Hepatocyte (in vitro differentiated cells): ENCODE measurements at regions not wholly inside any gene's neighbourhood (a gene's known extent, or its start where the extent isn't known, plus 50 kb on each side); places are given as distances from the start of the nearest gene placed in this dataset.
"Not testable (repeated sequence)": the region's sequence is repeated elsewhere in the genome, so short reads cannot be mapped to it uniquely, and the experiment has no call there.

Source experiments
- DNase-seq: peaks from one replicate; pipeline ENCODE4 v3.0.0-alpha.2; 2016; ENCODE audit warnings: low spot score
- H2AFZ ChIP-seq: fragments of 200-600 bp; sonication (generic); 2 replicates; pipeline ENCODE4 v1.6.0; 2016; ENCODE audit warnings: antibody characterized with exemption, mild to moderate bottlenecking
- H3K27ac ChIP-seq: fragments of 200-600 bp; sonication (generic); 2 replicates; pipeline ENCODE4 v1.5.1; 2016; ENCODE audit warnings: mild to moderate bottlenecking
- H3K27me3 ChIP-seq: fragments of 200-600 bp; sonication (generic); 2 replicates; pipeline ENCODE4 v1.6.1; 2016
- H3K36me3 ChIP-seq: fragments of 200-600 bp; sonication (generic); replicated peaks from 2 replicates; pipeline ENCODE4 v1.5.1; 2016; ENCODE audit warnings: low read depth; ENCODE audit not compliant: insufficient read depth
- H3K4me1 ChIP-seq: fragments of 200-600 bp; sonication (generic); 2 replicates; pipeline ENCODE4 v1.5.1; 2016; ENCODE audit warnings: mild to moderate bottlenecking, moderate library complexity; ENCODE audit not compliant: insufficient read depth
- H3K4me2 ChIP-seq: fragments of 200-600 bp; sonication (generic); 2 replicates; pipeline ENCODE4 v1.6.0; 2016
- H3K4me3 ChIP-seq: fragments of 200-600 bp; sonication (generic); 2 replicates; pipeline ENCODE4 v1.5.1; 2016; ENCODE audit warnings: mild to moderate bottlenecking
- H3K79me2 ChIP-seq: fragments of 200-600 bp; sonication (generic); 2 replicates; pipeline ENCODE4 v1.6.0; 2017; ENCODE audit warnings: mild to moderate bottlenecking
- H3K9me2 ChIP-seq: fragments of 200-600 bp; sonication (generic); replicated peaks from 2 replicates; pipeline ENCODE4 v1.6.0; 2017; ENCODE audit warnings: mild to moderate bottlenecking; ENCODE audit not compliant: insufficient read depth
- H3K9me3 ChIP-seq: fragments of 200-600 bp; sonication (generic); 2 replicates; pipeline ENCODE4 v1.5.1; 2016; ENCODE audit warnings: low read depth, mild to moderate bottlenecking
- H4K20me1 ChIP-seq: fragments of 200-600 bp; sonication (generic); 2 replicates; pipeline ENCODE4 v1.6.0; 2016; ENCODE audit warnings: mild to moderate bottlenecking; ENCODE audit not compliant: insufficient read depth, poor library complexity, severe bottlenecking
- EZH2 ChIP-seq: fragments of 200-600 bp; sonication (generic); IDR thresholded peaks from 2 replicates; pipeline ENCODE4 v1.6.1; 2016; ENCODE audit warnings: antibody characterized with exemption, mild to moderate bottlenecking, borderline replicate concordance
- EZH2phosphoT487 ChIP-seq: fragments of 200-600 bp; sonication (generic); IDR thresholded peaks from one replicate; pipeline ENCODE4 v1.6.1; 2018; ENCODE audit warnings: antibody characterized with exemption, mild to moderate bottlenecking, low read depth, moderate library complexity; ENCODE audit not compliant: unreplicated experiment, severe bottlenecking
- WGBS: methylation state at CpG from one replicate; pipeline ENCODE4 v1.1.6; 2016; ENCODE audit warnings: low lambda C conversion rate; ENCODE audit errors: missing lambda C conversion rate; 5-methylcytosine and 5-hydroxymethylcytosine counted together
- TF ChIP-seq, protein P1 (sequence below): fragments of 200-600 bp; sonication (generic); IDR thresholded peaks from 2 replicates; pipeline ENCODE4 v1.5.1; 2016; ENCODE audit warnings: antibody characterized with exemption, mild to moderate bottlenecking; ENCODE audit not compliant: poor library complexity

DNA sequence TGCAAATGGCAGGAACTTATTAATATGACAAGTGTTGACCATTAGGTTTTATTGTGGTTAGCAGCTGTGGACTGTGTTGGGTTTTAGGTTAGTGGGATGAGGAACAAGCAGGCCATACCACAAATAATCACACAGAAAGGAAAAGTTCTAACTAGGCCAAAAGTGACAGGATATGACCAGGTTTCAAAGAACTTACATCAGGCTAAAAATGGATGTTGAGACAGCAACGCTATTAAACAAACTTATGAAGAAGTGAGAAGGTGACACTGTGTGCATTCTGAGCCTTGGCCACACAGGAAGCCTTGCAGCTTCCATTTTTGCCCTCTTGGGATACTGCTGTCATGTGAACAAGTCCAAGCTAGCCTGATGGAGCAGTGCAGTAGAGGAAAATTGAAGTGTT lies 568.8 kb downstream of the HTR7 start:
- 97% methylated on average over 1 of the region's 1 CpG for WGBS
- H3K4me2 ChIP-seq = no peak overlapping the region
- H2AFZ ChIP-seq = no peak overlapping the region

DNA sequence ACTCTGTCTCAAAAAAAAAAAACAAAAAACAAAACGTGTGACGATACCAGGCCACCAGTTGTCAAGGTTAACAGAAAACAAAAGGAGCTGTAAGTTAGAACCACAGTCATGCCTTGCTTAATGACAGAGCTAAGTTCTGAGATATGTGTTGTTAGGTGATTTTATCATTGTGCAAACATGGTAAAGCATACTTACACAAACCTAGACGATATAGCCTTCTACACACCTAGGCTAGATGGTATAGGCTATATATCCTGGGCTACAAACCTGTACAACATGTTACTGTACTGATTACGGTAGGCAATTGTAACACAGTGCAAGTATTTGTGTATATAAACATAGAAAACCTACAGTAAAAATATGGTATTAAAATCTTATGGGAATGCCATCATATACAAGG lies 564.2 kb downstream of the HTR7 start:
- H3K36me3 ChIP-seq = no peaks in the 10 kb centered on the region
- no peaks in the 10 kb centered on the region for H3K27me3 ChIP-seq
- no peaks in the 10 kb centered on the region for H3K79me2 ChIP-seq
- TF ChIP-seq EZH2 (no peak), EZH2phosphoT487 (no peak)
- TF ChIP-seq, protein P1, sequence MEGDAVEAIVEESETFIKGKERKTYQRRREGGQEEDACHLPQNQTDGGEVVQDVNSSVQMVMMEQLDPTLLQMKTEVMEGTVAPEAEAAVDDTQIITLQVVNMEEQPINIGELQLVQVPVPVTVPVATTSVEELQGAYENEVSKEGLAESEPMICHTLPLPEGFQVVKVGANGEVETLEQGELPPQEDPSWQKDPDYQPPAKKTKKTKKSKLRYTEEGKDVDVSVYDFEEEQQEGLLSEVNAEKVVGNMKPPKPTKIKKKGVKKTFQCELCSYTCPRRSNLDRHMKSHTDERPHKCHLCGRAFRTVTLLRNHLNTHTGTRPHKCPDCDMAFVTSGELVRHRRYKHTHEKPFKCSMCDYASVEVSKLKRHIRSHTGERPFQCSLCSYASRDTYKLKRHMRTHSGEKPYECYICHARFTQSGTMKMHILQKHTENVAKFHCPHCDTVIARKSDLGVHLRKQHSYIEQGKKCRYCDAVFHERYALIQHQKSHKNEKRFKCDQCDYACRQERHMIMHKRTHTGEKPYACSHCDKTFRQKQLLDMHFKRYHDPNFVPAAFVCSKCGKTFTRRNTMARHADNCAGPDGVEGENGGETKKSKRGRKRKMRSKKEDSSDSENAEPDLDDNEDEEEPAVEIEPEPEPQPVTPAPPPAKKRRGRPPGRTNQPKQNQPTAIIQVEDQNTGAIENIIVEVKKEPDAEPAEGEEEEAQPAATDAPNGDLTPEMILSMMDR = no peak
- no peak overlapping the region for H3K4me3 ChIP-seq
- no peak overlapping the region for H2AFZ ChIP-seq
- WGBS = 46% methylated on average over 4 of the region's 4 CpGs
- DNase-seq = no peak
- H3K27ac ChIP-seq = no peak overlapping the region
- H3K9me3 ChIP-seq = no peaks in the 10 kb centered on the region
- no peaks in the 10 kb centered on the region for H3K4me1 ChIP-seq
- no peaks in the 10 kb centered on the region for H3K9me2 ChIP-seq
- no peaks in the 10 kb centered on the region for H4K20me1 ChIP-seq
- no peak overlapping the region for H3K4me2 ChIP-seq

More for the DNA sequence above, 568.8 kb downstream of the HTR7 start:
- no peaks in the 10 kb centered on the region for H3K27me3 ChIP-seq
- no peak overlapping the region for H3K27ac ChIP-seq
- H3K4me3 ChIP-seq = no peak overlapping the region
- H3K9me3 ChIP-seq = no peaks in the 10 kb centered on the region
- H4K20me1 ChIP-seq = no peaks in the 10 kb centered on the region
- H3K79me2 ChIP-seq = no peaks in the 10 kb centered on the region
- no peaks in the 10 kb centered on the region for H3K9me2 ChIP-seq
- H3K4me1 ChIP-seq = no peaks in the 10 kb centered on the region
- H3K36me3 ChIP-seq = no peaks in the 10 kb centered on the region
- DNase-seq = no peak
- TF ChIP-seq EZH2phosphoT487 = no peak
- TF ChIP-seq, protein P1 = no peak
- no peak for TF ChIP-seq EZH2

DNA sequence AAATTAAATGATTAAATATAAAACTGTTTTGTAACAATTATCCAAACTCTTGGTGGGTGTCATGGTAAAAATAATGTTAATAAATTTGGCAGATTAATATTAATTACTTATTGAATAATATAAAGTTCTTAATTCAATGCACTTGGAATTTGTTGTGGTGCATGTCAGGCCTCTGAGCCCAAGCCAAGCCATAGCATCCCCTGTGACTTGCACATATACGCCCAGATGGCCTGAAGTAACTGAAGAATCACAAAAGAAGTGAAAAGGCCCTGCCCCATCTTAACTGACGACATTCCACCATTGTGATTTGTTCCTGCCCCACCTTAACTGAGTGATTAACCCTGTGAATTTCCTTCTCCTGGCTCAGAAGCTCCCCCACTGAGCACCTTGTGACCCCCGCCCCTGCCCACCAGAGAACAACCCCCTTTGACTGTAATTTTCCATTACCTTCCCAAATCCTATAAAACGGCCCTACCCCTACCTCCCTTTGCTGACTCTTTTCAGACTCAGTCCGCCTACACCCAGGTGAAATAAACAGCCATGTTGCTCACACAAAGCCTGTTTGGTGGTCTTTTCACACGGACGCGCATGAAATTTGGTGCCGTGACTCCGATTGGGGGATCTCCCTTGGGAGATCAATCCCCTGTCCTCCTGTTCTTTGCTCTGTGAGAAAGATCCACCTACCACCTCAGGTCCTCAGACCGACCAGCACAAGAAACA lies 562.9 kb downstream of the HTR7 start:
- not testable (repeated sequence) for H3K4me1 ChIP-seq, H3K36me3 ChIP-seq, H3K27ac ChIP-seq, H4K20me1 ChIP-seq, H2AFZ ChIP-seq, DNase-seq, H3K79me2 ChIP-seq, H3K4me3 ChIP-seq, H3K9me2 ChIP-seq, H3K9me3 ChIP-seq, H3K27me3 ChIP-seq, H3K4me2 ChIP-seq
- 87% methylated on average over 5 of the region's 11 CpGs for WGBS

DNA sequence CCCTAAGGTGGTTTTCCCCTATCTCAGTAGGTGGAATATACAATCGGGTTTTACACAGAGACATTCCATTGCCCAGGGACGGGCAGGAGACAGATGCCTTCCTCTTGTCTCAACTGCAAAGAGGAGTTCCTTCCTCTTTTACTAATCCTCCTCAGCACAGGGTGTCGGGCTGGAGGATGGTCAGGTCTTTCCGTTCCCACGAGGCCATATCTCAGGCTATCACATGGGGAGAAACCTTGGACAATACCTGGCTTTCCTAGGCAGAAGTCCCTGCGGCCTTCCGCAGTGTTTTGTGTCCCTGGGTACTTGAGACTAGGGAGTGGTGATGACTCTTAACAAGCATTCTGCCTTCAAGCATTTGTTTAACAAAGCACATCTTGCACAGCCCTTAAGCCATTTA lies 555.8 kb downstream of the HTR7 start:
- not testable (repeated sequence) for DNase-seq, H4K20me1 ChIP-seq, H3K79me2 ChIP-seq, H3K4me1 ChIP-seq, H3K4me3 ChIP-seq, H3K4me2 ChIP-seq, H3K27ac ChIP-seq, H3K9me2 ChIP-seq, H2AFZ ChIP-seq, H3K9me3 ChIP-seq, H3K27me3 ChIP-seq, H3K36me3 ChIP-seq
- WGBS = 28% methylated on average over 7 of the region's 7 CpGs
